ENCODE measurements at regions not wholly inside any gene's neighbourhood (a gene's known extent, or its start where the extent isn't known, plus 50 kb on each side); places are given as distances from the start of the nearest gene placed in this dataset.

GRCh38 chr11:91717169-91717568 is 507.4 kb upstream of the FAT3 start:
- H3K4me1 Mint-ChIP-seq (ENCODE audit: low read depth) = no peaks in the 10 kb centered on the region

DNA sequence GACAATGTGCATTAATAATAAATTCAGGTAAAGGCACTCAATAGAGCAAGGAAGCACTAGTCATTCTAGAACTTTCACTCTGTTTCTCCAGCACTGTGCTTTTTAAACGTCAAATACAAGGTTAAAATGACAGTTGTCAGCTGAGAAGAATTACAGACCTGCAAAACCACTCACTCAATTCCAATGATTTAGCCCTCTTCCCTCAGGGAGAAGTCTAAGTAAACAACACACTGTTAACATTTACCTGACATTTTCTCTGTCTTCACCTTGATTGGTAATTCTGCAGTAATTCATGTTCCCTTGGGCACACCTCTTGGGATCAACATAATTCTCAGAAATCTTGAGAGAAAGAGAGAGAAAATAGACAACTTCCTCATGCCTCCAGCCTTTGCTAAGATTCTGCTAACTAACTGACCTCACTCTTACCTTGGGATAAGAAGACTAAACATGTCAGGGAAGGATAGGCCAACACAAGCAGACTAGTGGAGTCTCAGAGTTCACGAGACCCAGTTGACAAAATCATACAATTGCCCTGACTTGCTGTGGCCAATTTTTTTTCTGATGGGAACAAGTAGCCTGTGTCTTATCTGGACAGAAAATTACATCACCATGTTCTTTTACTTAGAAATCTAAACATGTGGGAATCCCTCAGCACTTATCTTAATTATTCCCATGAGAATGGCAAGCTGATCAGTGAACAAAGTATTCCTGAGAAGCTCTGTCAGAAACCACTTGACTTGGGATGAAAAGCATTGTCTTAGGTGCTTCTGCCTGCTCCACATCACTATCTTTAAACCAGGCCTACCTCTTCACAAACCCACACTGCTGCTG is 516.8 kb upstream of the FAT3 start:
- no peaks in the 10 kb centered on the region for H3K4me1 Mint-ChIP-seq (ENCODE audit: low read depth)
- peaks cover 12% of the 10 kb centered on the region for H3K9me3 Mint-ChIP-seq
- intact Hi-C loops (cut with micrococcal nuclease) = no loop called here
- H3K36me3 Mint-ChIP-seq (ENCODE audit: low read depth) = no peaks in the 10 kb centered on the region
- no peaks in the 10 kb centered on the region for H3K27me3 Mint-ChIP-seq (ENCODE audit: low read depth)
- no peak for DNase-seq (ENCODE audit: low spot score)
- no peak overlapping the region for H3K4me3 Mint-ChIP-seq (ENCODE audit: low read depth)
- H3K27ac Mint-ChIP-seq = no peak overlapping the region

More at GRCh38 chr11:91717169-91717568, 507.4 kb upstream of the FAT3 start:
- Mint-ChIP-seq H3K4me3 (ENCODE audit: low read depth) (no peak overlapping the region), H3K27me3 (ENCODE audit: low read depth) (no peaks in the 10 kb centered on the region), H3K36me3 (ENCODE audit: low read depth) (no peaks in the 10 kb centered on the region), H3K9me3 (peaks cover 14% of the 10 kb centered on the region), H3K27ac (no peak overlapping the region)
- intact Hi-C loops (cut with micrococcal nuclease) = no loop called here
- DNase-seq (ENCODE audit: low spot score) = no peak

GRCh38 chr11:91703042-91703441 is 521.6 kb upstream of the FAT3 start:
- Mint-ChIP-seq H3K27ac (no peak overlapping the region), H3K4me1 (ENCODE audit: low read depth) (no peaks in the 10 kb centered on the region)

DNA sequence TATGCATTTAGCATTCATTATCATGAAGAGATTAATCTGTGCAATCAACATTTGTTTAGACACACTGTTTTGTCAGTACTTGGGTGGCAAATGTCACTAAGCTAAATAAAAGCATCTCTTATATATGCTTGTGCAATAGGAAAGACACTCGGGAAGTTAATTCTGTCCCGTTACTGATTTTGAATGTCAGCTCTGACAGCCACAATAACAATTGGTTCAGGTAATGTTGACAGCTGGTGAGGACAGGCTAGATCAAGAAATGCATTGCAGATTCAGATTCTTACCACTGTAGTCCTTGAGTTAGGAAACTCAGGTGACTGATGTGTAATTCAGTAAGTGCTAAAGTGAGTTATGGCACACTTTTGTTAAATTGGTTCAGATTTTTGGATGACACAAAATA is 523.8 kb upstream of the FAT3 start:
- Mint-ChIP-seq H3K27me3 (ENCODE audit: low read depth) (no peaks in the 10 kb centered on the region), H3K4me1 (ENCODE audit: low read depth) (no peaks in the 10 kb centered on the region), H3K4me3 (ENCODE audit: low read depth) (no peak overlapping the region), H3K27ac (no peak overlapping the region), H3K9me3 (peaks cover 10% of the 10 kb centered on the region), H3K36me3 (ENCODE audit: low read depth) (no peaks in the 10 kb centered on the region)
- no peak for DNase-seq (ENCODE audit: low spot score)
- intact Hi-C loops (cut with micrococcal nuclease) = no loop called here

More at GRCh38 chr11:91703042-91703441, 521.6 kb upstream of the FAT3 start:
- H3K4me3 Mint-ChIP-seq (ENCODE audit: low read depth) = no peak overlapping the region
- H3K9me3 Mint-ChIP-seq = peaks cover 10% of the 10 kb centered on the region
- intact Hi-C loops (cut with micrococcal nuclease) = no loop called here
- no peaks in the 10 kb centered on the region for H3K27me3 Mint-ChIP-seq (ENCODE audit: low read depth)
- H3K36me3 Mint-ChIP-seq (ENCODE audit: low read depth) = no peaks in the 10 kb centered on the region
- no peak for DNase-seq (ENCODE audit: low spot score)

GRCh38 chr11:91698845-91699244 is 525.8 kb upstream of the FAT3 start:
- no peaks in the 10 kb centered on the region for H3K27me3 Mint-ChIP-seq (ENCODE audit: low read depth)
- intact Hi-C loops (cut with micrococcal nuclease) = no loop called here
- H3K4me3 Mint-ChIP-seq (ENCODE audit: low read depth) = no peak overlapping the region
- no peak for DNase-seq (ENCODE audit: low spot score)
- no peaks in the 10 kb centered on the region for H3K4me1 Mint-ChIP-seq (ENCODE audit: low read depth)
- no peaks in the 10 kb centered on the region for H3K36me3 Mint-ChIP-seq (ENCODE audit: low read depth)
- peaks cover 10% of the 10 kb centered on the region for H3K9me3 Mint-ChIP-seq
- no peak overlapping the region for H3K27ac Mint-ChIP-seq

DNA sequence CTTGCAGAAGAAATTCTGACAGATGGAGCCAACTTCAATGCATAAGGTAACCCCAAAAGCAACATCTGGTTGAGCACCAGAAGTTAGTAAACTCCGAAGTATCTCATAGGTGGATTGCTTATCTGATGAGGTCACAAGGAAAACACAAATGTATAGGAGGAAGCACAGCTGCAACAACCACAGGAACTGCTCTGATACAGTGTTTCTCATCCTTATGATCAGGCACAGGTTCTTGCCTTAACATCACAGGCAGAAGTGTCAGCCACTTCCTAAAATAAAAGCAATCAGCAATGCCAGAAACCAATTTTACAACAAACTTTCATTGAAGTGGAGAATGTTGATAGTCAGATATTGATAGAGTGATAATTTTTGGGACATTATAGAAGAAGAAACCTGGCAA is 530.3 kb upstream of the FAT3 start:
- no peaks in the 10 kb centered on the region for H3K4me1 Mint-ChIP-seq (ENCODE audit: low read depth)
- intact Hi-C loops (cut with micrococcal nuclease) = no loop called here
- H3K9me3 Mint-ChIP-seq = peaks cover 13% of the 10 kb centered on the region
- no peak overlapping the region for H3K27ac Mint-ChIP-seq
- H3K4me3 Mint-ChIP-seq (ENCODE audit: low read depth) = no peak overlapping the region
- no peaks in the 10 kb centered on the region for H3K27me3 Mint-ChIP-seq (ENCODE audit: low read depth)
- no peaks in the 10 kb centered on the region for H3K36me3 Mint-ChIP-seq (ENCODE audit: low read depth)
- no peak for DNase-seq (ENCODE audit: low spot score)

GRCh38 chr11:91691872-91692271 is 532.7 kb upstream of the FAT3 start:
- no peaks in the 10 kb centered on the region for H3K27me3 Mint-ChIP-seq (ENCODE audit: low read depth)
- H3K9me3 Mint-ChIP-seq = peaks cover 16% of the 10 kb centered on the region

DNA sequence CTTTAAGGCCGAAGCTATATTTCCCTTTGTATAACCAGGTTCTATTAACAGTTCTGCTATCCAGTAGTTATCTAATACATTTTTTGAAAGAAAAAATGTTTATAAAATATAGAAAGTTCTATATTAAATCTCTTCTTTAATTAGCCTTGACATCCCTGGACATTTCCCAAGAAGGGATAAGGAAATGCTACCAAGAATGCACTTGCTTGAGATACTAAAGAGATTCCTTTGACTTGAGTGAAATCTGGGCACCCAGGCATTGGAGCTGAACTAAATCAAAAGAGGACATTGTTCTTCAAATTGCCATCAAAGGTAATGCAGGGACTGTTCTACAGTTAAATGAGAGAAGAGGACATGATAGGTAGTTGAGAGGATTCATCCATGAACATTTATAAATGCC is 535.9 kb upstream of the FAT3 start:
- intact Hi-C loops (cut with micrococcal nuclease) = no loop called here
- Mint-ChIP-seq H3K27ac (no peak overlapping the region), H3K27me3 (ENCODE audit: low read depth) (no peaks in the 10 kb centered on the region), H3K36me3 (ENCODE audit: low read depth) (no peaks in the 10 kb centered on the region), H3K4me1 (ENCODE audit: low read depth) (no peaks in the 10 kb centered on the region), H3K9me3 (peaks cover 13% of the 10 kb centered on the region), H3K4me3 (ENCODE audit: low read depth) (no peak overlapping the region)
- DNase-seq (ENCODE audit: low spot score) = no peak

More at GRCh38 chr11:91691872-91692271, 532.7 kb upstream of the FAT3 start:
- no peaks in the 10 kb centered on the region for H3K36me3 Mint-ChIP-seq (ENCODE audit: low read depth)
- H3K4me3 Mint-ChIP-seq (ENCODE audit: low read depth) = no peak overlapping the region
- H3K4me1 Mint-ChIP-seq (ENCODE audit: low read depth) = no peaks in the 10 kb centered on the region
- no peak overlapping the region for H3K27ac Mint-ChIP-seq
- intact Hi-C loops (cut with micrococcal nuclease) = no loop called here
- no peak for DNase-seq (ENCODE audit: low spot score)

- Mint-ChIP-seq H3K27me3 (ENCODE audit: low read depth) (no peaks in the 10 kb centered on the region), H3K4me3 (ENCODE audit: low read depth) (no peak overlapping the region), H3K4me1 (ENCODE audit: low read depth) (no peaks in the 10 kb centered on the region), H3K9me3 (peaks cover 9% of the 10 kb centered on the region), H3K27ac (no peak overlapping the region), H3K36me3 (ENCODE audit: low read depth) (no peaks in the 10 kb centered on the region)
- intact Hi-C loops (cut with micrococcal nuclease) = no loop called here
- no peak for DNase-seq (ENCODE audit: low spot score)
These were observed 537.9 kb upstream of the FAT3 start for GRCh38 chr11:91686700-91687099.

- H3K27ac Mint-ChIP-seq = no peak overlapping the region
- H3K4me1 Mint-ChIP-seq (ENCODE audit: low read depth) = no peaks in the 10 kb centered on the region
- H3K9me3 Mint-ChIP-seq = peaks cover 9% of the 10 kb centered on the region
- DNase-seq (ENCODE audit: low spot score) = no peak
- H3K4me3 Mint-ChIP-seq (ENCODE audit: low read depth) = no peak overlapping the region
- intact Hi-C loops (cut with micrococcal nuclease) = no loop called here
- H3K36me3 Mint-ChIP-seq (ENCODE audit: low read depth) = no peaks in the 10 kb centered on the region
- H3K27me3 Mint-ChIP-seq (ENCODE audit: low read depth) = no peaks in the 10 kb centered on the region
These were observed 538.3 kb upstream of the FAT3 start for GRCh38 chr11:91686281-91686680.

- H3K27me3 Mint-ChIP-seq (ENCODE audit: low read depth) = no peaks in the 10 kb centered on the region
- no peaks in the 10 kb centered on the region for H3K4me1 Mint-ChIP-seq (ENCODE audit: low read depth)
- no peaks in the 10 kb centered on the region for H3K36me3 Mint-ChIP-seq (ENCODE audit: low read depth)
- H3K9me3 Mint-ChIP-seq = peaks cover 34% of the 10 kb centered on the region
- H3K4me3 Mint-ChIP-seq (ENCODE audit: low read depth) = no peak overlapping the region
- intact Hi-C loops (cut with micrococcal nuclease) = no loop called here
- no peak overlapping the region for H3K27ac Mint-ChIP-seq
- DNase-seq (ENCODE audit: low spot score) = no peak
These were observed 550.9 kb upstream of the FAT3 start for GRCh38 chr11:91673705-91674104.

DNA sequence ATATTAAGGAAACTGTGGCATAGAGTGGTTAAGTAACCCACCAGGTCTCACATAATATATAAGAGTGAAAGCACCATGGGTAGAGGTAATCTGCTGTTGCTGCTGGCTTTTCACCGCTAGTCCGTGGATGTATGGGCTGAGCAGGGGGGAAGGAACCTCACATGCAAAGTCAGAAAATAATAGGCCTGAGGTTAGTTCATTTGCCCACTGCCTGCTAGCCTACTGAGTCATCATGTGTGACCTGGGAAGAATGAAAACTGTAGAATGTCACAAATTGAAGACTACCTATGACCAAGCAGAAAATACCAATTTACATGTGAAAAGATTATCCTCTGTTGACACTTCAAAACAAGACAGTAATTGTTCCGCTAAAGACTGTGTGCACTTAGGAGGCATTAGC is 560.1 kb upstream of the FAT3 start:
- DNase-seq (ENCODE audit: low spot score) = no peak
- Mint-ChIP-seq H3K4me3 (ENCODE audit: low read depth) (no peak overlapping the region), H3K27me3 (ENCODE audit: low read depth) (no peaks in the 10 kb centered on the region), H3K27ac (no peak overlapping the region), H3K9me3 (peaks cover 22% of the 10 kb centered on the region), H3K36me3 (ENCODE audit: low read depth) (no peaks in the 10 kb centered on the region), H3K4me1 (ENCODE audit: low read depth) (no peaks in the 10 kb centered on the region)
- intact Hi-C loops (cut with micrococcal nuclease) = no loop called here

DNA sequence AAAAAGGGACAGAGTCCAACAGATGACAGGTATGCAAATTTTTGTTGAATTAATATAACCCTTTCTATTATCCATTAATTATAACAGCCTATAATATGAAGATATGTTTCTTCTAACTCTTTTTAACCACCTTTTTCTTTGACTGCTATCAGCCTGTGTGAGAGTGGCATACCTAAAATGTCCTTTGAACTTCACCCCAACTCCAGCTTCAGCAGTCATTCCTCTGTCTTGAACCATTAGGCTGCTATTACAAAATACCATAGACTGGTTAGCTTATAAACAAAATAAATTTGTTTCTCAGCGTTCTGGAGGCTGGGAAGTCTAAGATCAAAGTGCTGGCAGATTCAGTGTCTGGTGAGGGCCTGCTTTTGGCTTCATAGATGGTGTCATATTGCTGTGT is 564.6 kb upstream of the FAT3 start:
- no peaks in the 10 kb centered on the region for H3K4me1 Mint-ChIP-seq (ENCODE audit: low read depth)
- H3K27ac Mint-ChIP-seq = no peak overlapping the region
- H3K27me3 Mint-ChIP-seq (ENCODE audit: low read depth) = no peaks in the 10 kb centered on the region
- H3K36me3 Mint-ChIP-seq (ENCODE audit: low read depth) = no peaks in the 10 kb centered on the region
- intact Hi-C loops (cut with micrococcal nuclease) = no loop called here
- no peak overlapping the region for H3K4me3 Mint-ChIP-seq (ENCODE audit: low read depth)
- H3K9me3 Mint-ChIP-seq = peaks cover 9% of the 10 kb centered on the region
- DNase-seq (ENCODE audit: low spot score) = no peak
